ENCODE measurements at regions not wholly inside any gene's neighbourhood (a gene's known extent, or its start where the extent isn't known, plus 50 kb on each side); places are given as distances from the start of the nearest gene placed in this dataset.

DNA sequence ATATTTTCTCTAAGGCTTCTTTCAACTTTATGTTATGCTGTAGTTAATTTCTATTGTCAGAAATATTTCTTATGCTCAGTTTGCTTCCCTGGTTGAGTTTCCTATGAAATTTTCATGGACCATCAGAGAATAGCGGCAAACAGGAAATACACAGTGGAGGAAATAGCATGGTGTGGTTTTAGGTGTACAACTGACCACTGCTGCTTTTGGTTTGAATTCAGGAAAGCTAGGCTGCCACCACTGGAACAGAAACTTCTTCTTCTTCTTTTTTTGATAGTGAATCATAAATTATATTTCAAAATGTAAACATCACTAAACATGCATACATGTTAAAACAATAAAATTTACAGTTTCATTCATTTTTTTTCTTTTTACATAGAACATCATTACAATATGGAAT lies 316.6 kb upstream of the TGFBR2 start:
- TF ChIP-seq, protein P1, sequence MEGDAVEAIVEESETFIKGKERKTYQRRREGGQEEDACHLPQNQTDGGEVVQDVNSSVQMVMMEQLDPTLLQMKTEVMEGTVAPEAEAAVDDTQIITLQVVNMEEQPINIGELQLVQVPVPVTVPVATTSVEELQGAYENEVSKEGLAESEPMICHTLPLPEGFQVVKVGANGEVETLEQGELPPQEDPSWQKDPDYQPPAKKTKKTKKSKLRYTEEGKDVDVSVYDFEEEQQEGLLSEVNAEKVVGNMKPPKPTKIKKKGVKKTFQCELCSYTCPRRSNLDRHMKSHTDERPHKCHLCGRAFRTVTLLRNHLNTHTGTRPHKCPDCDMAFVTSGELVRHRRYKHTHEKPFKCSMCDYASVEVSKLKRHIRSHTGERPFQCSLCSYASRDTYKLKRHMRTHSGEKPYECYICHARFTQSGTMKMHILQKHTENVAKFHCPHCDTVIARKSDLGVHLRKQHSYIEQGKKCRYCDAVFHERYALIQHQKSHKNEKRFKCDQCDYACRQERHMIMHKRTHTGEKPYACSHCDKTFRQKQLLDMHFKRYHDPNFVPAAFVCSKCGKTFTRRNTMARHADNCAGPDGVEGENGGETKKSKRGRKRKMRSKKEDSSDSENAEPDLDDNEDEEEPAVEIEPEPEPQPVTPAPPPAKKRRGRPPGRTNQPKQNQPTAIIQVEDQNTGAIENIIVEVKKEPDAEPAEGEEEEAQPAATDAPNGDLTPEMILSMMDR (IDR thresholded peaks at IDR 0.05; ENCODE audit: low read depth, low read length), result no peak
- H3K27ac ChIP-seq, result no peak overlapping the region
- H3K4me1 ChIP-seq (ENCODE audit: low read depth), result no peaks in the 10 kb centered on the region
- no peaks in the 10 kb centered on the region for H3K27me3 ChIP-seq
- no peaks in the 10 kb centered on the region for H3K9me3 ChIP-seq (ENCODE audit: low read depth)
- H3K36me3 ChIP-seq, result no peaks in the 10 kb centered on the region
- no peak for DNase-seq (ENCODE audit: low read depth in 1 of 2, low spot score in 1 of 2)
- no peak overlapping the region for H3K4me3 ChIP-seq

DNA sequence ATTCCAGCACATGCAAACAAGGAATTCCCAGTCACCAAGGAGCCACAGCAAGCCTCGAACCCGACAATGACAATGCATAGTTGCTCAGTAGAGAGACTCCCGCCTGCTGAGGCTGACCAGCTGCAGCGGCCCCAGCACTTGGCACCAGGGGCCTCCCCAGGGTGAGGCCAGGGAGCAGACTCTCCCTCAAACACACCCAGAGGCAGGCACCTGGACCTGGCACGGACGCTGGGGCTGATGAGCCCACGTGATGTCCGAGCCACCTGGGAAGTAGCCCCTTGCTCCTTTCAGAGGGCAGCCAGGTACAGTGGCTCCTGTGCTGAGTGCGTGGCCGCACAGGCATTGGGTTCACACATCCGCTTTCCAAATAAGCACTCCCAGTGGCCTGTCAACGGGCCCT lies 315.9 kb upstream of the TGFBR2 start:
- no peak for DNase-seq (ENCODE audit: low read depth in 1 of 2, low spot score in 1 of 2)
- Histone ChIP-seq H3K36me3 (no peaks in the 10 kb centered on the region), H3K9me3 (ENCODE audit: low read depth) (no peaks in the 10 kb centered on the region), H3K27me3 (no peaks in the 10 kb centered on the region), H3K4me1 (ENCODE audit: low read depth) (no peaks in the 10 kb centered on the region), H3K27ac (no peak overlapping the region), H3K4me3 (no peak overlapping the region)
- TF ChIP-seq, protein P1 (IDR thresholded peaks at IDR 0.05; ENCODE audit: low read depth, low read length), result no peak

DNA sequence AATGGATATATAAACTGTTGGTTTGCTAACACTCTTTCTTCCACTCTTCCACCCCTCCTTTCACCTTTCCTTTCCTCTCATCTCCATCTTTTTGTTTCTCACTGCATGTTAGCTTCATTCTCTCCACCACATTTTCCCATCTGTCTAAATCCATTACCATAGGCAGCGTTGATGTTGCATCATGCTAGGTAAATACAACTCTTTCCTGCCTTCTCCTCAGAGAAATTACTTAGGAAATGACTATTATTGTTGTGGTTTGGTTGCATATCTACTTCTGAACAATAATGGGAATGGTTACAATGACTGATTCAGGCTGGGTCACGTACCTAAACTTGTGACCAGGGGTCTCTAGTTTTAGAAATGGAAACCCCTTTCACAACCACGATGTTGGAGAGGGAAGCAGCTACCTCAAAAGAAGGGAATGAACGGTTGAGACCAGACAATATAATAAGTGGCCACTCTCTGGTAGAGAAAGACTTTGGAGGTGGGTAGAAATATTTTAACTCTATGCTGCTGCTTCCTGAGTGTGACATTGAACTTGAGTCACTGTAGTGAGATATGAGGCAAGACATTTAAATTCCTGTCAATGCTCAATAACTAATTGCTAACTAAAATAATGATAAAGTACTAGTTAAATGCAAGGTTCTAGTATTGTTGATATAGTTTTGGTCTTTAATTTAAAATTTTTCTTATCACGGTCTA lies 314.1 kb upstream of the TGFBR2 start:
- H3K9me3 ChIP-seq (ENCODE audit: low read depth), result no peaks in the 10 kb centered on the region
- DNase-seq (ENCODE audit: low read depth in 1 of 2, low spot score in 1 of 2), result peak in 1 of 2 donors; percentile 84
- no peaks in the 10 kb centered on the region for H3K4me1 ChIP-seq (ENCODE audit: low read depth)
- no peak overlapping the region for H3K27ac ChIP-seq
- H3K36me3 ChIP-seq, result no peaks in the 10 kb centered on the region
- no peaks in the 10 kb centered on the region for H3K27me3 ChIP-seq
- no peak overlapping the region for H3K4me3 ChIP-seq
- TF ChIP-seq, protein P1 (IDR thresholded peaks at IDR 0.05; ENCODE audit: low read depth, low read length), result no peak

DNA sequence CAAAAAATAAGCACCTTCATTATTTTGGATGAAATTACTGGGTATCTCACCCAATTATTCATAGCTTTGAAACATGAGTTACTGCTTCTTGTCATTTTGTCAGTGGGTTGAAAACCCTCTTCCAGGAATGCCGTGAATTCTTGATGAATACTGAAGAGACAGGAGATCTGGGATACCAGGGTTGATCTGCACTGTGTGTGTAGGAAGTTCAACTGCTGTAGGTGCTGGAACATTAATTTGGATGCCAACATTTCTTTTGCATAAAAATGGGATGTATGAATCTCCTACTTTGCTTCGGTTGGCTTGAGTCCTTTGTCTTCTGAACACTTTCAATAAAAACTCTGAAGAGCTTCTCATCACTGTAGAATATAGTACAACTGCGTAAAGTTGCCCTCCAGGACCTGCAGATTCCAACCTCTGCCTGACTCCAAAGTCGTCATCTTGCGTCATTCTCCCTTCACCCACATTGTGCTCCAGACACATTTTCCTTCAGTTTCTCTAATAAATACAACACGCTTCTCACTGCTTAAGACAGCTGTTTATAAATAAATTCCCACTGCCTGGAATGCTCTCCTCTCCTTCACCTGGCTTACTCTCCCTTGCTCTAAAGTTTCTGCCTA lies 312.7 kb upstream of the TGFBR2 start:
- Histone ChIP-seq H3K4me3 (no peak overlapping the region), H3K27me3 (no peaks in the 10 kb centered on the region), H3K9me3 (ENCODE audit: low read depth) (no peaks in the 10 kb centered on the region), H3K36me3 (no peaks in the 10 kb centered on the region), H3K27ac (no peak overlapping the region), H3K4me1 (ENCODE audit: low read depth) (no peaks in the 10 kb centered on the region)
- DNase-seq (ENCODE audit: low read depth in 1 of 2, low spot score in 1 of 2), result peak in 1 of 2 donors; percentile 21
- TF ChIP-seq, protein P1 (IDR thresholded peaks at IDR 0.05; ENCODE audit: low read depth, low read length), result no peak

DNA sequence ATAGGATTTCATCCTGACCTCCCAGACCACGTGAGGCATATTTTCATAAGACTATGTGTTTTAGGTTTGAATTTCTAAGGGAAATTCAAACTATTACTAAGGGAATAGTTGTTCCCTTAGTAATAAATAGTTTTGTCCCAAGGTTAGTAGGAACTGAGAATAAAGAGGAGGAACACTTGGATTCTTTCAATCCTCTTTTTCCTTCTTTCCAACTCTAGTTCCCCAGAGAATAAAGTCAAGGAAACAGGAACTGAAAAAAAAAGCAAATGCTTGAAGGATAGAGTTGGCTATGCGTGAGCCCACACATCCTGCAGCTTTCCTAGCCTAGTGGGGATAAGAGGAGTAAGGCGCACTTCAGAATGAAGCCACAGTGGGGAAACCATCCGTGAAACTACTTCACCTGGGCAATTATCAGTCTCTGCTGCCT lies 312.1 kb upstream of the TGFBR2 start:
- no peak overlapping the region for H3K27ac ChIP-seq
- no peaks in the 10 kb centered on the region for H3K4me1 ChIP-seq (ENCODE audit: low read depth)
- no peak overlapping the region for H3K4me3 ChIP-seq
- TF ChIP-seq, protein P1 (IDR thresholded peaks at IDR 0.05; ENCODE audit: low read depth, low read length), result no peak
- no peaks in the 10 kb centered on the region for H3K36me3 ChIP-seq
- H3K9me3 ChIP-seq (ENCODE audit: low read depth), result no peaks in the 10 kb centered on the region
- no peaks in the 10 kb centered on the region for H3K27me3 ChIP-seq
- peak in 1 of 2 donors; percentile 46 for DNase-seq (ENCODE audit: low read depth in 1 of 2, low spot score in 1 of 2)

Measured in cardiac muscle cell (in vitro differentiated cells and primary cell).